ENCODE measurements at regions not wholly inside any gene's neighbourhood (a gene's known extent, or its start where the extent isn't known, plus 50 kb on each side); places are given as distances from the start of the nearest gene placed in this dataset.
"Not testable (repeated sequence)": the region's sequence is repeated elsewhere in the genome, so short reads cannot be mapped to it uniquely, and the experiment has no call there.

- TF ChIP-seq CTCF (IDR thresholded peaks at IDR 0.05; ENCODE audit: unreplicated experiment), result no peak
These were observed 182.4 kb downstream of the BCAS1 start for GRCh38 chr20:53887973-53888372.

GRCh38 chr20:53884859-53885541 lies 185.4 kb downstream of the BCAS1 start:
- no peak for DNase-seq (ENCODE audit: low spot score, unreplicated experiment)
- no peak for TF ChIP-seq CTCF (IDR thresholded peaks at IDR 0.05; ENCODE audit: unreplicated experiment)
- Mint-ChIP-seq H3K4me1 (ENCODE audit: low read depth) (no peaks in the 10 kb centered on the region), H3K4me3 (ENCODE audit: low read depth) (no peak overlapping the region), H3K9me3 (ENCODE audit: low read depth) (no peaks in the 10 kb centered on the region), H3K36me3 (ENCODE audit: insufficient read depth) (no peaks in the 10 kb centered on the region), H3K27me3 (no peaks in the 10 kb centered on the region), H3K27ac (no peak overlapping the region)

More at GRCh38 chr20:53887973-53888372, 182.4 kb downstream of the BCAS1 start:
- Mint-ChIP-seq H3K4me1 (ENCODE audit: low read depth) (peaks cover 2% of the 10 kb centered on the region), H3K4me3 (ENCODE audit: low read depth) (no peak overlapping the region), H3K27ac (no peak overlapping the region), H3K9me3 (ENCODE audit: low read depth) (peaks cover 3% of the 10 kb centered on the region), H3K36me3 (ENCODE audit: insufficient read depth) (no peaks in the 10 kb centered on the region), H3K27me3 (no peaks in the 10 kb centered on the region)
- no peak for DNase-seq (ENCODE audit: low spot score, unreplicated experiment)

- Mint-ChIP-seq H3K27me3 (no peaks in the 10 kb centered on the region), H3K4me3 (ENCODE audit: low read depth) (no peak overlapping the region), H3K27ac (no peak overlapping the region), H3K4me1 (ENCODE audit: low read depth) (peaks cover 5% of the 10 kb centered on the region), H3K9me3 (ENCODE audit: low read depth) (no peaks in the 10 kb centered on the region), H3K36me3 (ENCODE audit: insufficient read depth) (no peaks in the 10 kb centered on the region)
- no peak for DNase-seq (ENCODE audit: low spot score, unreplicated experiment)
- TF ChIP-seq CTCF (IDR thresholded peaks at IDR 0.05; ENCODE audit: unreplicated experiment), result no peak
These were observed 187.1 kb downstream of the BCAS1 start for GRCh38 chr20:53883098-53883911.

GRCh38 chr20:53882438-53882986 lies 187.9 kb downstream of the BCAS1 start:
- not testable (repeated sequence) for H3K9me3 Mint-ChIP-seq (ENCODE audit: low read depth); H3K36me3 Mint-ChIP-seq (ENCODE audit: insufficient read depth); DNase-seq (ENCODE audit: low spot score, unreplicated experiment); H3K4me3 Mint-ChIP-seq (ENCODE audit: low read depth); H3K4me1 Mint-ChIP-seq (ENCODE audit: low read depth); H3K27ac Mint-ChIP-seq; H3K27me3 Mint-ChIP-seq

- H3K27me3 Mint-ChIP-seq, result peaks cover 5% of the 10 kb centered on the region
- H3K36me3 Mint-ChIP-seq (ENCODE audit: insufficient read depth), result no peaks in the 10 kb centered on the region
- no peak overlapping the region for H3K27ac Mint-ChIP-seq
- DNase-seq (ENCODE audit: low spot score, unreplicated experiment), result no peak
- no peaks in the 10 kb centered on the region for H3K9me3 Mint-ChIP-seq (ENCODE audit: low read depth)
- TF ChIP-seq CTCF (IDR thresholded peaks at IDR 0.05; ENCODE audit: unreplicated experiment), result no peak
- H3K4me3 Mint-ChIP-seq (ENCODE audit: low read depth), result no peak overlapping the region
- peaks cover 7% of the 10 kb centered on the region for H3K4me1 Mint-ChIP-seq (ENCODE audit: low read depth)
These were observed 189.0 kb downstream of the BCAS1 start for GRCh38 chr20:53881362-53881761.

Measured in progenitor cell of endocrine pancreas (in vitro differentiated cells).